ENCODE measurements at regions not wholly inside any gene's neighbourhood (a gene's known extent, or its start where the extent isn't known, plus 50 kb on each side); places are given as distances from the start of the nearest gene placed in this dataset.

- intact Hi-C loops (cut with micrococcal nuclease) = no loop called here
- Histone ChIP-seq H3K27me3 (ENCODE audit: low read depth) (no peaks in the 10 kb centered on the region), H3K27ac (replicated peaks) (no peak overlapping the region), H3K36me3 (no peaks in the 10 kb centered on the region), H3K4me1 (no peaks in the 10 kb centered on the region), H3K4me3 (no peak overlapping the region), H3K9me3 (replicated peaks) (no peaks in the 10 kb centered on the region)
- TF ChIP-seq, protein P1, sequence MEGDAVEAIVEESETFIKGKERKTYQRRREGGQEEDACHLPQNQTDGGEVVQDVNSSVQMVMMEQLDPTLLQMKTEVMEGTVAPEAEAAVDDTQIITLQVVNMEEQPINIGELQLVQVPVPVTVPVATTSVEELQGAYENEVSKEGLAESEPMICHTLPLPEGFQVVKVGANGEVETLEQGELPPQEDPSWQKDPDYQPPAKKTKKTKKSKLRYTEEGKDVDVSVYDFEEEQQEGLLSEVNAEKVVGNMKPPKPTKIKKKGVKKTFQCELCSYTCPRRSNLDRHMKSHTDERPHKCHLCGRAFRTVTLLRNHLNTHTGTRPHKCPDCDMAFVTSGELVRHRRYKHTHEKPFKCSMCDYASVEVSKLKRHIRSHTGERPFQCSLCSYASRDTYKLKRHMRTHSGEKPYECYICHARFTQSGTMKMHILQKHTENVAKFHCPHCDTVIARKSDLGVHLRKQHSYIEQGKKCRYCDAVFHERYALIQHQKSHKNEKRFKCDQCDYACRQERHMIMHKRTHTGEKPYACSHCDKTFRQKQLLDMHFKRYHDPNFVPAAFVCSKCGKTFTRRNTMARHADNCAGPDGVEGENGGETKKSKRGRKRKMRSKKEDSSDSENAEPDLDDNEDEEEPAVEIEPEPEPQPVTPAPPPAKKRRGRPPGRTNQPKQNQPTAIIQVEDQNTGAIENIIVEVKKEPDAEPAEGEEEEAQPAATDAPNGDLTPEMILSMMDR (IDR thresholded peaks at IDR 0.05; ENCODE audit: borderline replicate concordance) = no peak
- DNase-seq = no peak
Measured at GRCh38 chr6:139497345-139497961, 123.0 kb upstream of the CITED2 start.

- Histone ChIP-seq H3K9me3 (replicated peaks) (no peaks in the 10 kb centered on the region), H3K27me3 (ENCODE audit: low read depth) (no peaks in the 10 kb centered on the region), H3K27ac (replicated peaks) (no peak overlapping the region), H3K4me1 (no peaks in the 10 kb centered on the region), H3K4me3 (no peak overlapping the region), H3K36me3 (no peaks in the 10 kb centered on the region)
- TF ChIP-seq, protein P1 (IDR thresholded peaks at IDR 0.05; ENCODE audit: borderline replicate concordance) = no peak
- intact Hi-C loops (cut with micrococcal nuclease) = no loop called here
- no peak for DNase-seq
Measured at GRCh38 chr6:139496654-139497344, 122.4 kb upstream of the CITED2 start.

DNA sequence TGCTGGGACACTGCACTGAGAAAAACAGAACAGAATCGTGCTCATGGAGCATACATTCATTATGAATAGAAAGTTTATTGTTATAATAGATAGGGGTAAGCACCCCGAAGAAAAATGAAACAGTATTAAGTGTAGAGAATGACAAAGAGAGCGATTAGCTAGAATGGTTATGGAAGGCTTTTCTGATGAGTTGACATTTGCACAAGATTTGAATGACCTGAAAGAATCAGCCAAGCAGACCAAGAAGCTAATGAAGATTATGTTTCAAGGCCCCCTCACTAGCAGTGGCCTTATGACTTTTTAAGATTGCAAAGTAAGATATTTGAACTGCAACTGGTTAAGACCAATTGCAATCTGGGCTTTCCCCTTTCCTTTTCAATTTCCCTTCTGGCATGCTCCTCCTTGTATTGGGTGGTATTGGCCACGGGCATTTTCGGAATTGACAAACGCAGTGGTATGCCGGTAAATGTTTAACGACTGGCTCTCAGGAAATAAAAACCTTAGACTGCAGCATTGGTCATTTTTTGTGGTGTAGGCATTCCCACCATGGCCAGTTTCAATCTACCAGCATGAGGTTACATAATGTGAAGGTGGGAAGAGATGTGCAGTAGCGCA, 120.0 kb upstream of the CITED2 start:
- H3K36me3 ChIP-seq = no peaks in the 10 kb centered on the region
- no peak for DNase-seq
- no peaks in the 10 kb centered on the region for H3K4me1 ChIP-seq
- H3K27me3 ChIP-seq (ENCODE audit: low read depth) = no peaks in the 10 kb centered on the region
- no peak overlapping the region for H3K4me3 ChIP-seq
- TF ChIP-seq, protein P1 (IDR thresholded peaks at IDR 0.05; ENCODE audit: borderline replicate concordance) = no peak
- H3K9me3 ChIP-seq (replicated peaks) = no peaks in the 10 kb centered on the region
- intact Hi-C loops (cut with micrococcal nuclease) = no loop called here
- no peak overlapping the region for H3K27ac ChIP-seq (replicated peaks)

DNA sequence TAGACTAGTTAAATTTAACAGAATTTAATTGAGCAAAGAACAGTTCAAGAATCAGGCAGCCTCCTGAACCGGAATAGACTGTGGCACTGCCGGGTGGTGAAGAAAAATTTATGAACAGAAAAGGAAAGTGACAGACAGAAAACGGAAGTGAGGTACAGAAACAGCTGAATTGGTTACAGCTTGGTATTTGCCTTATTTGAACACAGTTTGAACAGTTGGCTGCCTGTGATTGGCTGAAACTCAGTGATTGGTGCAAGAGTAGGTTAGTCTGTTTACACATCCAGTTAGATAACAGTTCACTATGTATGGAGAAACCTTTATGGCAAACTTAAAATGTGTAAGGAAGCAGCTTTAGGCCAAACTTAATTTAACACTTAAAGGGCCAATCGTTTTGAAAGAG, 116.0 kb upstream of the CITED2 start:
- Histone ChIP-seq H3K36me3 (no peaks in the 10 kb centered on the region), H3K27ac (replicated peaks) (no peak overlapping the region), H3K4me1 (no peaks in the 10 kb centered on the region), H3K4me3 (no peak overlapping the region), H3K27me3 (ENCODE audit: low read depth) (no peaks in the 10 kb centered on the region), H3K9me3 (replicated peaks) (no peaks in the 10 kb centered on the region)
- TF ChIP-seq, protein P1 (IDR thresholded peaks at IDR 0.05; ENCODE audit: borderline replicate concordance) = no peak
- DNase-seq = no peak
- intact Hi-C loops (cut with micrococcal nuclease) = no loop called here

DNA sequence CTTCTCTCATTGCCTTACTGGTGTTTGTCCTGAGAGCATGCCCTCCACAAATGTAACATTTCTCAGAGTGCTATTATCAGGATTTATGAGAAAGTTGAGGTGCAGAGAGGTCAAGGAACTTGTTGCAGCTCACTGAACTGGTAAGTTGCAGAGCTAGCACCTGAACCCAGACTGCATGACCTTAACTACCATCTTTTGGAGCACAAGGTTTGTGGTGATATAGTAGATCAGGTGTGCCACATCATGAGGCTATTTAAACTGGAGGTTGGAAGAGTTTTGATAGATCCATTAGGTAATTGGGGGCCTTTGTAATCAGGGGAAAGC, 112.0 kb upstream of the CITED2 start:
- intact Hi-C loops (cut with micrococcal nuclease) = no loop called here

More for the DNA sequence above, 112.0 kb upstream of the CITED2 start:
- Histone ChIP-seq H3K9me3 (replicated peaks) (no peaks in the 10 kb centered on the region), H3K36me3 (no peaks in the 10 kb centered on the region), H3K27ac (replicated peaks) (no peak overlapping the region), H3K4me3 (no peak overlapping the region), H3K27me3 (ENCODE audit: low read depth) (no peaks in the 10 kb centered on the region), H3K4me1 (no peaks in the 10 kb centered on the region)
- DNase-seq = no peak
- TF ChIP-seq, protein P1 (IDR thresholded peaks at IDR 0.05; ENCODE audit: borderline replicate concordance) = no peak
